ENCODE measurements at regions not wholly inside any gene's neighbourhood (a gene's known extent, or its start where the extent isn't known, plus 50 kb on each side); places are given as distances from the start of the nearest gene placed in this dataset.

GRCh38 chrX:16464369-16464768, 185.6 kb upstream of the S100G start:
- no peak for ATAC-seq (ENCODE audit: low FRiP score)
- DNase-seq (ENCODE audit: low spot score): no peak
- TF ChIP-seq, protein P1, sequence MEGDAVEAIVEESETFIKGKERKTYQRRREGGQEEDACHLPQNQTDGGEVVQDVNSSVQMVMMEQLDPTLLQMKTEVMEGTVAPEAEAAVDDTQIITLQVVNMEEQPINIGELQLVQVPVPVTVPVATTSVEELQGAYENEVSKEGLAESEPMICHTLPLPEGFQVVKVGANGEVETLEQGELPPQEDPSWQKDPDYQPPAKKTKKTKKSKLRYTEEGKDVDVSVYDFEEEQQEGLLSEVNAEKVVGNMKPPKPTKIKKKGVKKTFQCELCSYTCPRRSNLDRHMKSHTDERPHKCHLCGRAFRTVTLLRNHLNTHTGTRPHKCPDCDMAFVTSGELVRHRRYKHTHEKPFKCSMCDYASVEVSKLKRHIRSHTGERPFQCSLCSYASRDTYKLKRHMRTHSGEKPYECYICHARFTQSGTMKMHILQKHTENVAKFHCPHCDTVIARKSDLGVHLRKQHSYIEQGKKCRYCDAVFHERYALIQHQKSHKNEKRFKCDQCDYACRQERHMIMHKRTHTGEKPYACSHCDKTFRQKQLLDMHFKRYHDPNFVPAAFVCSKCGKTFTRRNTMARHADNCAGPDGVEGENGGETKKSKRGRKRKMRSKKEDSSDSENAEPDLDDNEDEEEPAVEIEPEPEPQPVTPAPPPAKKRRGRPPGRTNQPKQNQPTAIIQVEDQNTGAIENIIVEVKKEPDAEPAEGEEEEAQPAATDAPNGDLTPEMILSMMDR (IDR thresholded peaks at IDR 0.05): no peak

GRCh38 chrX:16465081-16465876, 184.7 kb upstream of the S100G start:
- no peak for ATAC-seq (ENCODE audit: low FRiP score)
- no peak for DNase-seq (ENCODE audit: low spot score)
- TF ChIP-seq, protein P1 (IDR thresholded peaks at IDR 0.05): no peak

GRCh38 chrX:16466640-16467432, 183.1 kb upstream of the S100G start:
- no peak for DNase-seq (ENCODE audit: low spot score)
- ATAC-seq (ENCODE audit: low FRiP score): no peak
- TF ChIP-seq, protein P1 (IDR thresholded peaks at IDR 0.05): no peak

DNA sequence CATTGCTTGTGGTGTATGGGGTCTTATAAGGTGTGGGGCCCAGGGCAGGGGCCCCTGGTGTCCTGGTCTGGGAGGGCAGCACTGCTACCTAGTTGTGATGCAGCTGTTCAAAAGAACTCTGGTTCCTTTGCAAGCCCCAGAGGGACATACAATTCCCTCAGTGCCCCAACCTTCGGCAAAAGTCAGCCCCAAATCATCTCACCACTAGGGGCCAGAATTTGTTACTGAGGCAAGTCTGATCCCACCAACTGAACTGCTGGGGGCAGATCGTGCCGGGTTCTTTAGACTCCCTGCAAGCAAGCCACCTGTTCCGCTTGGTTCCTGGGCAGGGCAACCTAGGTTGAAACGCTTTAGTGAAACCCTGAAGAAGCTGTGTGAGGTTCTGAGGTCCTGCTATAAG, 180.1 kb upstream of the S100G start:
- no peak for ATAC-seq (ENCODE audit: low FRiP score)
- DNase-seq (ENCODE audit: low spot score): no peak
- TF ChIP-seq, protein P1 (IDR thresholded peaks at IDR 0.05): no peak

DNA sequence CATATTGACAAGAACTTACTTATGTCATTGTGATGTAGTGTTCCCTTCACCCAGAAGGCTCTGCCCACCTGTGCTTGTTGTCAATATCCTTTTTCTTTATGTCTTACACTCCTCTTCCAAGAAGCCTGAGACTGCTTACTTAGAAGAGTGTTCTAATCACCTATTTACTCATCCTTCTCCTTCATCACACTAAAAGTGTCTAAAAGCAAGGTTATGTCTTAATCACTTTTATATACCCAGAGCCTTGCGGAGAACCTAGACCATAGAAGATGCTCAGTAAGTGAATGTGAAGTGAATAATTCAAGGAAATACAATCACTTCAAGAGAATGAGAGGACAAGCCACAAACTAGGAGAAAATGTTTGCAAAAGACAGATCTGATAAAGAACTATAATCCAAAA, 177.6 kb upstream of the S100G start:
- ATAC-seq (ENCODE audit: low FRiP score): no peak
- DNase-seq (ENCODE audit: low spot score): no peak
- TF ChIP-seq, protein P1 (IDR thresholded peaks at IDR 0.05): no peak

- TF ChIP-seq, protein P1 (IDR thresholded peaks at IDR 0.05): no peak
- ATAC-seq (ENCODE audit: low FRiP score) (no peak), DNase-seq (ENCODE audit: low spot score) (no peak)
These were observed 175.4 kb upstream of the S100G start for GRCh38 chrX:16474511-16474910.

Data from omental fat pad (tissue), 3 donors.